H1 (cell line): ENCODE measurements at regions not wholly inside any gene's neighbourhood (a gene's known extent, or its start where the extent isn't known, plus 50 kb on each side); places are given as distances from the start of the nearest gene placed in this dataset.

ENCODE experiments used
- CTCF ChIA-PET: fragments of 300-600 bp; sonication (Branson Sonifier 250); formaldehyde crosslinking; loops from one replicate; lab custom pipeline; 2021; ENCODE audit not compliant: partially characterized antibody; lab: Charles Lee
- POLR2A ChIA-PET: fragments of 300-600 bp; sonication (Branson Sonifier 250); formaldehyde crosslinking; loops from one replicate; lab custom pipeline; 2021; ENCODE audit warnings: inconsistent platforms; ENCODE audit not compliant: partially characterized antibody; lab: Charles Lee
- DNase-seq, 2 experiments: peaks; one replicate each; pipeline versions ENCODE4 v3.0.0 to v3.0.0-alpha.2; 2010 to 2022; ENCODE audit warnings: low spot score in 2 of 2, low read depth in 1 of 2, mixed read lengths in 1 of 2
- FAIRE-seq: peaks from 2 replicates; lab custom pipeline; 2011; peaks lifted over from hg19 to GRCh38; lab: Jason Lieb, UNC
- H2AFZ ChIP-seq: 2 replicates; pipeline ENCODE4 v1.8.1; 2012; ENCODE audit warnings: low read length, inconsistent platforms
- H2AK5ac ChIP-seq: 2 replicates; pipeline ENCODE4 v1.6.1; 2013; ENCODE audit warnings: low read depth, low read length
- H2BK120ac ChIP-seq: replicated peaks from 2 replicates; pipeline ENCODE3; 2013; ENCODE audit warnings: low read depth, low read length, inconsistent platforms
- H2BK12ac ChIP-seq: 2 replicates; pipeline ENCODE4 v1.6.1; 2013; ENCODE audit warnings: low read depth, low read length
- H2BK15ac ChIP-seq: 2 replicates; pipeline ENCODE4 v1.6.1; 2013; ENCODE audit warnings: low read length
- H2BK20ac ChIP-seq: 2 replicates; pipeline ENCODE4 v1.6.1; 2013; ENCODE audit warnings: low read length
- H2BK5ac ChIP-seq: 2 replicates; pipeline ENCODE4 v1.6.1; 2013; ENCODE audit warnings: low read depth, low read length
- H3K14ac ChIP-seq: 2 replicates; pipeline ENCODE4 v1.6.1; 2013; ENCODE audit warnings: inconsistent platforms; ENCODE audit not compliant: insufficient read length
- H3K18ac ChIP-seq: 2 replicates; pipeline ENCODE4 v1.6.1; 2013; ENCODE audit warnings: low read length; ENCODE audit errors: extremely low read depth
- H3K23ac ChIP-seq: 2 replicates; pipeline ENCODE4 v1.6.1; 2013; ENCODE audit warnings: inconsistent platforms; ENCODE audit not compliant: insufficient read length
- H3K23me2 ChIP-seq: 2 replicates; pipeline ENCODE4 v1.6.1; 2013; ENCODE audit warnings: low read depth, low read length
- H3K27ac ChIP-seq: 2 replicates; pipeline ENCODE4 v1.6.1; 2011; ENCODE audit warnings: low read depth, low read length, inconsistent platforms
- H3K27me3 ChIP-seq, 4 experiments: replicated peaks in 1 of 4; 1 replicate in 1 of 4; 2 replicates in 3 of 4; pipeline versions ENCODE4 v1.6.1 to v1.8.1; 2011 to 2013; ENCODE audit warnings: low read length in 3 of 4, mild to moderate bottlenecking in 3 of 4, inconsistent platforms in 2 of 4, mixed read lengths in 2 of 4, moderate library complexity in 1 of 4; ENCODE audit not compliant: control insufficient read depth in 3 of 4, insufficient read depth in 3 of 4; ENCODE audit errors: extremely low read depth in 1 of 4
- H3K36me3 ChIP-seq, 4 experiments: 2 replicates each; pipeline versions ENCODE4 v1.6.1 to v1.8.1; 2011 to 2013; ENCODE audit warnings: mild to moderate bottlenecking in 4 of 4, low read length in 3 of 4, moderate library complexity in 2 of 4, control low read depth in 1 of 4, inconsistent platforms in 1 of 4; ENCODE audit not compliant: insufficient read depth in 4 of 4, control insufficient read depth in 2 of 4
- H3K4ac ChIP-seq: replicated peaks from 2 replicates; pipeline ENCODE3; 2013; ENCODE audit warnings: low read length, low read depth, mixed read lengths, inconsistent platforms; ENCODE audit not compliant: insufficient read length
- H3K4me1 ChIP-seq, 4 experiments: replicated peaks in 1 of 4; 1 replicate in 1 of 4; 2 replicates in 3 of 4; pipeline versions ENCODE4 v1.6.1 to v1.8.1; 2011 to 2013; ENCODE audit warnings: low read length in 3 of 4, inconsistent platforms in 2 of 4, mixed read lengths in 1 of 4; ENCODE audit not compliant: insufficient read depth in 4 of 4, control insufficient read depth in 3 of 4
- H3K4me2 ChIP-seq, 2 experiments: 2 replicates each; pipeline versions ENCODE4 v1.6.1 to v1.8.1; 2011 to 2013; ENCODE audit warnings: low read depth in 2 of 2, low read length in 2 of 2, control low read depth in 1 of 2, inconsistent platforms in 1 of 2, mild to moderate bottlenecking in 1 of 2; ENCODE audit not compliant: insufficient read depth in 1 of 2
- H3K4me3 ChIP-seq, 4 experiments: fragments of 200-600, 300-600 bp in 1 of 4; sonication (generic), shearing (Covaris generic), sonication (Bioruptor Twin) in 1 of 4; 2 replicates each; pipeline versions ENCODE4 v1.5.1 to v1.8.1; 2011 to 2016; ENCODE audit warnings: low read length in 4 of 4, low read depth in 3 of 4, control low read depth in 2 of 4, inconsistent platforms in 2 of 4, mild to moderate bottlenecking in 2 of 4, mixed read lengths in 1 of 4, moderate library complexity in 1 of 4; ENCODE audit not compliant: insufficient read depth in 2 of 4; ENCODE audit errors: extremely low read depth in 1 of 4
- H3K56ac ChIP-seq: replicated peaks from 2 replicates; pipeline ENCODE3; 2013; ENCODE audit warnings: low read depth, mild to moderate bottlenecking, mixed read lengths, low read length, inconsistent platforms; ENCODE audit not compliant: insufficient read length
- H3K79me1 ChIP-seq: 2 replicates; pipeline ENCODE4 v1.6.1; 2013; ENCODE audit warnings: low read depth, low read length, control low read depth
- H3K79me2 ChIP-seq, 2 experiments: 2 replicates each; pipeline versions ENCODE4 v1.6.1 to v1.8.1; 2012 to 2013; ENCODE audit warnings: low read length in 2 of 2, mild to moderate bottlenecking in 2 of 2, inconsistent platforms in 1 of 2; ENCODE audit not compliant: insufficient read depth in 2 of 2, control insufficient read depth in 1 of 2
- H3K9ac ChIP-seq, 4 experiments: replicated peaks in 1 of 4; 1 replicate in 1 of 4; 2 replicates in 3 of 4; pipeline versions ENCODE4 v1.6.1 to v1.8.1; 2011 to 2013; ENCODE audit warnings: low read depth in 3 of 4, low read length in 3 of 4, control low read depth in 2 of 4, mild to moderate bottlenecking in 2 of 4, moderate library complexity in 2 of 4, inconsistent platforms in 1 of 4; ENCODE audit errors: extremely low read depth in 1 of 4
- H3K9me3 ChIP-seq, 2 experiments: 2 replicates each; pipeline versions ENCODE4 v1.6.1 to v1.8.1; 2012 to 2013; ENCODE audit warnings: mild to moderate bottlenecking in 2 of 2, moderate library complexity in 2 of 2, control low read depth in 1 of 2, inconsistent platforms in 1 of 2, low read depth in 1 of 2, low read length in 1 of 2, mixed read lengths in 1 of 2; ENCODE audit not compliant: insufficient read depth in 2 of 2
- H4K20me1 ChIP-seq, 2 experiments: replicated peaks in 1 of 2; 2 replicates each; pipeline versions ENCODE3 to v1.8.1; 2011 to 2013; ENCODE audit warnings: inconsistent platforms in 2 of 2, low read length in 2 of 2, mild to moderate bottlenecking in 1 of 2; ENCODE audit not compliant: insufficient read depth in 2 of 2, control insufficient read depth in 1 of 2
- H4K5ac ChIP-seq: 2 replicates; pipeline ENCODE4 v1.6.1; 2013; ENCODE audit warnings: low read length, low read depth, mixed read lengths, inconsistent platforms; ENCODE audit not compliant: insufficient read length
- H4K8ac ChIP-seq: 2 replicates; pipeline ENCODE4 v1.8.0; 2013; ENCODE audit warnings: mild to moderate bottlenecking, moderate library complexity, low read length, inconsistent platforms; ENCODE audit not compliant: insufficient read depth; ENCODE audit errors: extremely low read depth
- H4K91ac ChIP-seq: replicated peaks from 2 replicates; pipeline ENCODE3; 2013; ENCODE audit warnings: low read length, mixed read lengths, inconsistent platforms; ENCODE audit not compliant: insufficient read length
- EGR1 ChIP-seq: IDR thresholded peaks from 2 replicates; pipeline ENCODE4 v1.6.1; 2011; ENCODE audit warnings: low read depth, low read length, borderline replicate concordance
- POLR2A ChIP-seq, 2 experiments: IDR thresholded peaks; 1 replicate in 1 of 2; 2 replicates in 1 of 2; pipeline ENCODE4 v1.6.1; 2011; ENCODE audit warnings: low read depth in 2 of 2, low read length in 2 of 2, mild to moderate bottlenecking in 2 of 2; ENCODE audit errors: control extremely low read depth in 1 of 2
- RFX5 ChIP-seq: IDR thresholded peaks from 2 replicates; pipeline ENCODE4 v1.6.1; 2011; ENCODE audit warnings: low read depth, low read length, improper control_type of control experiment, borderline replicate concordance
- SAP30 ChIP-seq: fragments of 300-600 bp; sonication (generic); IDR thresholded peaks from 2 replicates; pipeline ENCODE4 v1.7.1; 2012; ENCODE audit warnings: low read length, moderate library complexity, mild to moderate bottlenecking, inconsistent platforms; ENCODE audit not compliant: insufficient read depth, insufficient replicate concordance
- SRF ChIP-seq: IDR thresholded peaks from 2 replicates; pipeline ENCODE4 v1.6.1; 2011; ENCODE audit warnings: mild to moderate bottlenecking, low read depth, low read length, moderate library complexity
- WGBS, 2 experiments: shearing (Covaris generic) in 1 of 2; methylation state at CpG; one replicate each; pipeline versions ENCODE4 v1.1.6 to v1.1.7; 2013 to 2015; ENCODE audit warnings: low lambda C conversion rate in 2 of 2, mixed read lengths in 2 of 2, inconsistent platforms in 1 of 2, low coverage in 1 of 2, missing lambda C conversion rate in 1 of 2; ENCODE audit not compliant: insufficient replicate concordance in 2 of 2, insufficient coverage in 1 of 2, insufficient read length in 1 of 2; ENCODE audit errors: extremely low coverage in 1 of 2, missing lambda C conversion rate in 1 of 2; 5-methylcytosine and 5-hydroxymethylcytosine counted together

DNA sequence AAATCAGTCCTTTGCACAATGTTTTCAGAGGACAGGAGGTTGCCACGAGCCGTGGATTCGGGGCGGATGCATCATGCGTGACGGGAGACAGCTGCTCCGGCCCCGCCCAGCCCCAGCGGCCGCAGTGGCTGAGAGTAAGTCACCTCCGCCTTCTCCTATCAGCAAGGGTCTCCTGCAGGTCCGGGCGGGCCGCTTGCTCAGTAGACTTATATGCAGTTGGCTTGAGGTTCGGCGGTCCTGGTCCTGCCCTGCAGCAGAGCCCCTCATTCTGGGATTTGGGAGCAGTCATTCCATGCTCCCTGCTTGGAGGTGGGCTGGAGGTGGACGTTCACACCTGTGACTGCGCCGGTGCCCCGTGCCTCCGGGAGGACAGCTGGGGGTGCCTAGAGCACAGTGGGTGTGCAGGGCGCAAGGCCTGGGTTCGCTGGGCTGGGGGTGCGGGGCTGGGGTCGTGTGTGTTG lies 86.3 kb upstream of the ADRA2C start:
- no peaks in the 10 kb centered on the region for H3K27me3 ChIP-seq
- CTCF ChIA-PET: interaction anchor here (0.6 to 2.2 kb wide), 6 partner anchors 11 to 275 kb away, joined by 3 to 9 read pairs (median 4); no protein-coding TSS in a partner anchor
- no peaks in the 10 kb centered on the region for H3K79me2 ChIP-seq
- no peaks in the 10 kb centered on the region for H3K36me3 ChIP-seq
- DNase-seq: no peak
- TF ChIP-seq RFX5 (no peak), SRF (no peak), SAP30 (no peak), EGR1 (no peak), POLR2A (IDR thresholded peaks at IDR 0.05; ENCODE audit: control extremely low read depth in 1 of 2, low read depth in 2 of 2, low read length in 2 of 2) (no peak)
- TF ChIP-seq, all 59 proteins: peak for 0
- Histone ChIP-seq H2BK120ac (no peak overlapping the region), H3K4me1 (peaks cover 0 to 6% (median 0%) of the 10 kb centered on the region in 4 experiments; a peak in 3 of 7 replicates), H2BK12ac (no peak overlapping the region), H3K9me3 (no peaks in the 10 kb centered on the region), H3K4ac (no peak overlapping the region), H3K4me2 (no peak overlapping the region), H3K56ac (no peak overlapping the region), H2AK5ac (no peak overlapping the region), H2BK20ac (no peak overlapping the region), H3K14ac (no peak overlapping the region), H4K8ac (no peak overlapping the region; the same call in 1 of the 2 replicates), H3K79me1 (no peaks in the 10 kb centered on the region), H3K27ac (no peak overlapping the region), H2BK5ac (no peak overlapping the region), H3K9ac (no peak overlapping the region), H4K91ac (no peak overlapping the region), H2AFZ (no peak overlapping the region), H2BK15ac (no peak overlapping the region), H3K4me3 (no peak overlapping the region), H4K20me1 (no peaks in the 10 kb centered on the region), H4K5ac (no peak overlapping the region), H3K23ac (no peak overlapping the region), H3K18ac (no peak overlapping the region), H3K23me2 (peaks cover 9% of the 10 kb centered on the region; the same call in 1 of the 2 replicates)
- 85% methylated on average over 20 of the region's 25 CpGs; no CpG with 5 or more reads in 1 of the 2 experiments for WGBS, 2 experiments
- POLR2A ChIA-PET: interaction anchor here (1.1 kb wide), 1 partner anchor 20 kb away, joined by 3 read pairs; no protein-coding TSS in a partner anchor
- FAIRE-seq: no peak
